Ovary (tissue), 3 donors: ENCODE measurements at regions not wholly inside any gene's neighbourhood (a gene's known extent, or its start where the extent isn't known, plus 50 kb on each side); places are given as distances from the start of the nearest gene placed in this dataset.

ENCODE experiments used
- POLR2A ChIP-seq: fragments of 450-650 bp; IDR thresholded peaks from one replicate; pipeline ENCODE4 v1.6.1; 2017; ENCODE audit warnings: antibody characterized with exemption, mild to moderate bottlenecking, moderate library complexity
- TF ChIP-seq, protein P1 (sequence below), 3 donors: fragments of 450-650 bp in 2 of 3; fragments of 200-600 bp in 1 of 3; IDR thresholded peaks; one replicate each; pipeline versions ENCODE4 v1.5.1 to v1.8.0; 2016 to 2022; ENCODE audit warnings: antibody characterized with exemption in 3 of 3, mild to moderate bottlenecking in 1 of 3
- donor health status: DM: no; HTN: no; CAD: no.

DNA sequence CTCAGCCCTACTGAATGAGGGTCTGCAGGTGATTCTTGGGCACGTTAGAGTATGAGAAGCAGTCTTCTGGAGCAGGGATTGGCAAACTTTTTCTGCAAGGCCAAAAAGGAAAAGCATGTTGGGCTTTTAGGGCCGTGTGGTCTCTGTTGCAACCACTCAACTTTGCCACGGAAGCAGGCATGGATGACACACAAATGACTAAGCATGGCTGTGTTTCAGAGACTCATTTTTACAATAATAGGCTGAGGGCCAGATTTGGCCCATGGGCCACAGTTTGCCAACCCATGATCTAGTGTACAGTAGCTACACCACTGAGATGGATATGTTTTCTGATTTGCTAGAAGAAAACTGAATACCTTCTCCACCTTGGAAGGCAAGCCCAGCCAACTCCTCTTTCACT lies 66.1 kb upstream of the PRICKLE2 start:
- TF ChIP-seq, protein P1, sequence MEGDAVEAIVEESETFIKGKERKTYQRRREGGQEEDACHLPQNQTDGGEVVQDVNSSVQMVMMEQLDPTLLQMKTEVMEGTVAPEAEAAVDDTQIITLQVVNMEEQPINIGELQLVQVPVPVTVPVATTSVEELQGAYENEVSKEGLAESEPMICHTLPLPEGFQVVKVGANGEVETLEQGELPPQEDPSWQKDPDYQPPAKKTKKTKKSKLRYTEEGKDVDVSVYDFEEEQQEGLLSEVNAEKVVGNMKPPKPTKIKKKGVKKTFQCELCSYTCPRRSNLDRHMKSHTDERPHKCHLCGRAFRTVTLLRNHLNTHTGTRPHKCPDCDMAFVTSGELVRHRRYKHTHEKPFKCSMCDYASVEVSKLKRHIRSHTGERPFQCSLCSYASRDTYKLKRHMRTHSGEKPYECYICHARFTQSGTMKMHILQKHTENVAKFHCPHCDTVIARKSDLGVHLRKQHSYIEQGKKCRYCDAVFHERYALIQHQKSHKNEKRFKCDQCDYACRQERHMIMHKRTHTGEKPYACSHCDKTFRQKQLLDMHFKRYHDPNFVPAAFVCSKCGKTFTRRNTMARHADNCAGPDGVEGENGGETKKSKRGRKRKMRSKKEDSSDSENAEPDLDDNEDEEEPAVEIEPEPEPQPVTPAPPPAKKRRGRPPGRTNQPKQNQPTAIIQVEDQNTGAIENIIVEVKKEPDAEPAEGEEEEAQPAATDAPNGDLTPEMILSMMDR (IDR thresholded peaks at IDR 0.05) = no peak
- no peak for TF ChIP-seq POLR2A
